Astrocyte (in vitro differentiated cells and primary cell): ENCODE measurements at regions not wholly inside any gene's neighbourhood (a gene's known extent, or its start where the extent isn't known, plus 50 kb on each side); places are given as distances from the start of the nearest gene placed in this dataset.

Source experiments
- DNase-seq: peaks from one replicate; pipeline ENCODE4 v3.0.0-alpha.2; 2010; ENCODE audit warnings: low read depth
- FAIRE-seq: peaks from 2 replicates; lab custom pipeline; 2011; peaks lifted over from hg19 to GRCh38; lab: Jason Lieb, UNC
- H2AFZ ChIP-seq: 2 replicates; pipeline ENCODE4 v1.6.0; 2012; ENCODE audit warnings: low read depth, low read length, inconsistent platforms
- H3K27ac ChIP-seq: 2 replicates; pipeline ENCODE4 v1.5.1; 2011; ENCODE audit warnings: low read depth, low read length, inconsistent platforms
- H3K27me3 ChIP-seq: 2 replicates; pipeline ENCODE4 v1.6.0; 2011; ENCODE audit warnings: low read length, inconsistent platforms; ENCODE audit not compliant: insufficient read depth
- H3K36me3 ChIP-seq: 2 replicates; pipeline ENCODE4 v1.5.1; 2011; ENCODE audit warnings: low read length, inconsistent platforms; ENCODE audit not compliant: insufficient read depth
- H3K4me1 ChIP-seq: 2 replicates; pipeline ENCODE4 v1.5.1; 2011; ENCODE audit warnings: low read length, inconsistent platforms; ENCODE audit not compliant: insufficient read depth
- H3K4me2 ChIP-seq: 2 replicates; pipeline ENCODE4 v1.6.0; 2012; ENCODE audit warnings: low read length, inconsistent platforms
- H3K4me3 ChIP-seq: 2 replicates; pipeline ENCODE4 v1.5.1; 2011; ENCODE audit warnings: low read depth, mild to moderate bottlenecking, low read length, inconsistent platforms; ENCODE audit not compliant: insufficient read depth
- H3K79me2 ChIP-seq: 2 replicates; pipeline ENCODE4 v1.6.0; 2012; ENCODE audit warnings: mild to moderate bottlenecking, low read length, inconsistent platforms; ENCODE audit not compliant: insufficient read depth
- H3K9ac ChIP-seq: 2 replicates; pipeline ENCODE4 v1.6.0; 2012; ENCODE audit warnings: mild to moderate bottlenecking, low read length, inconsistent platforms
- H3K9me3 ChIP-seq: 2 replicates; pipeline ENCODE4 v1.5.1; 2012; ENCODE audit warnings: low read depth, mild to moderate bottlenecking, low read length, inconsistent platforms; ENCODE audit not compliant: insufficient read depth
- H4K20me1 ChIP-seq: 2 replicates; pipeline ENCODE4 v1.6.0; 2012; ENCODE audit warnings: low read length, inconsistent platforms; ENCODE audit not compliant: insufficient read depth
- H3K27ac Mint-ChIP-seq: one replicate; pipeline ENCODE4 v1.8.0; 2021; ENCODE audit warnings: mild to moderate bottlenecking, mixed read lengths; ENCODE audit not compliant: unreplicated experiment
- H3K27me3 Mint-ChIP-seq: one replicate; pipeline ENCODE4 v1.8.0; 2021; ENCODE audit warnings: low read depth, mixed read lengths; ENCODE audit not compliant: unreplicated experiment
- H3K36me3 Mint-ChIP-seq: one replicate; pipeline ENCODE4 v1.8.0; 2021; ENCODE audit warnings: low read depth, mixed read lengths; ENCODE audit not compliant: unreplicated experiment
- H3K4me1 Mint-ChIP-seq: one replicate; pipeline ENCODE4 v1.8.0; 2021; ENCODE audit warnings: low read depth, mixed read lengths; ENCODE audit not compliant: unreplicated experiment
- H3K4me3 Mint-ChIP-seq: one replicate; pipeline ENCODE4 v1.8.0; 2021; ENCODE audit warnings: mild to moderate bottlenecking, moderate library complexity, mixed read lengths; ENCODE audit not compliant: unreplicated experiment
- H3K9me3 Mint-ChIP-seq: one replicate; pipeline ENCODE4 v1.8.0; 2021; ENCODE audit warnings: mild to moderate bottlenecking, mixed read lengths; ENCODE audit not compliant: unreplicated experiment
- CTCF ChIP-seq: IDR thresholded peaks from 2 replicates; pipeline ENCODE4 v1.5.1; 2011; ENCODE audit warnings: low read depth, mild to moderate bottlenecking, inconsistent platforms, low read length, moderate library complexity; ENCODE audit not compliant: insufficient read depth
- EZH2 ChIP-seq: IDR thresholded peaks from 2 replicates; pipeline ENCODE4 v1.6.1; 2012; ENCODE audit warnings: mild to moderate bottlenecking, low read length, inconsistent platforms; ENCODE audit not compliant: insufficient read depth

DNA sequence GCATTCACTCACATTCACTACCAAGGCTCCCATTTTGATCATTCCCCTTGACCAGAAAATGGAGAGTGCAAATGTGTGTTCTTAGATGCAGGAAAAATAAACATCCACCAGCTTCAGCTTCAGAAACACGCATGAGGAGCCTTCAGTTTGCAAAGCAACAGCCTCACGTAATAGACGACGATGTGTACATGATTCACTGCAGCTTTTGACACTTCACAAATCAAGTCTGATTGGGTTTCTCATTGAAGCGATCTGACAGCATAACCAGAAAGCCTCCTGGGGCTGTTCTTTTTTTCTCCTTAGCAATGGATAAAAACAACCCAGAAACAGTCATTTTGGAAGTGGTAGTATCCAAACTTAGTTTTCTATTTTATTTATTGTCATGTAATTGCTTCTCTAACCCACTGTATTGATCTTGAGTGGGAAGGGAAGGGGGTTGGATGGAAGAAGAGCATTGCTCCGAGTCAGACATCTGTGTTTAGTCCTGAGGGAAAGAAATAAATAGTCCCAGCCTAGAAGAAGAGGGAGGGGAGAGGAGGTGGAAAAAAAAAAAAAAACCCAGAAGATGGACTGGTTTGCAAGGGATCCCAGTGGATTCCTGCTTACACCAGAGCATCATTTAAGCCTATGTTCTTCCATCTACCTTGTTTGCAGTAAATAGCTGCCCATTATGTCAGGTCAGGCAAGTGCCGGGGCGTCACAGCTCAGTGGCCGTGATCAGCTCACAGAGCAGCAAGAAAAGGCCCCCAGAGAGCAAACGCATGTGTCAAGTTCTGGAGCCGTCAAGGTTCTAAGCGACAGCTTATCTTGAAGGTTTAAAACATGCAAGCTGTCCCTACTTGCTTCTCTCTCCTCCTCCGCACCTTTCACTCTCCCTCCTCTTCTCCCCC, 190.2 kb upstream of the SNX2 start:
- H3K27ac ChIP-seq: no peak overlapping the region
- DNase-seq (no peak), FAIRE-seq (no peak)
- H2AFZ ChIP-seq: no peak overlapping the region
- no peak overlapping the region for H3K9ac ChIP-seq
- peaks cover 4% of the 10 kb centered on the region for H3K4me1 ChIP-seq
- H4K20me1 ChIP-seq: no peaks in the 10 kb centered on the region
- H3K36me3 Mint-ChIP-seq: no peaks in the 10 kb centered on the region
- H3K4me2 ChIP-seq: no peak overlapping the region
- H3K27me3 Mint-ChIP-seq: peaks cover 1% of the 10 kb centered on the region
- no peak overlapping the region for H3K4me3 ChIP-seq
- H3K27ac Mint-ChIP-seq: no peak overlapping the region
- no peaks in the 10 kb centered on the region for H3K27me3 ChIP-seq
- H3K9me3 Mint-ChIP-seq: no peaks in the 10 kb centered on the region
- no peak overlapping the region for H3K4me3 Mint-ChIP-seq
- no peaks in the 10 kb centered on the region for H3K9me3 ChIP-seq
- H3K36me3 ChIP-seq: no peaks in the 10 kb centered on the region
- peaks cover 10% of the 10 kb centered on the region for H3K4me1 Mint-ChIP-seq
- TF ChIP-seq CTCF: no peak
- no peak for TF ChIP-seq EZH2
- no peaks in the 10 kb centered on the region for H3K79me2 ChIP-seq

GRCh38 chr5:122585371-122585770, 189.5 kb upstream of the SNX2 start:
- no peaks in the 10 kb centered on the region for H3K36me3 Mint-ChIP-seq
- no peaks in the 10 kb centered on the region for H3K27me3 Mint-ChIP-seq
- H3K4me3 ChIP-seq: no peak overlapping the region
- no peaks in the 10 kb centered on the region for H3K9me3 Mint-ChIP-seq
- no peak overlapping the region for H3K9ac ChIP-seq
- FAIRE-seq (no peak), DNase-seq (no peak)
- H3K4me3 Mint-ChIP-seq: no peak overlapping the region
- peaks cover 4% of the 10 kb centered on the region for H3K4me1 ChIP-seq
- no peaks in the 10 kb centered on the region for H3K79me2 ChIP-seq
- H3K9me3 ChIP-seq: no peaks in the 10 kb centered on the region
- H2AFZ ChIP-seq: no peak overlapping the region
- no peaks in the 10 kb centered on the region for H3K36me3 ChIP-seq
- no peak overlapping the region for H3K27ac Mint-ChIP-seq
- H3K4me2 ChIP-seq: no peak overlapping the region
- no peaks in the 10 kb centered on the region for H3K27me3 ChIP-seq
- no peaks in the 10 kb centered on the region for H4K20me1 ChIP-seq
- TF ChIP-seq CTCF: no peak
- no peak for TF ChIP-seq EZH2
- peaks cover 10% of the 10 kb centered on the region for H3K4me1 Mint-ChIP-seq
- H3K27ac ChIP-seq: no peak overlapping the region

DNA sequence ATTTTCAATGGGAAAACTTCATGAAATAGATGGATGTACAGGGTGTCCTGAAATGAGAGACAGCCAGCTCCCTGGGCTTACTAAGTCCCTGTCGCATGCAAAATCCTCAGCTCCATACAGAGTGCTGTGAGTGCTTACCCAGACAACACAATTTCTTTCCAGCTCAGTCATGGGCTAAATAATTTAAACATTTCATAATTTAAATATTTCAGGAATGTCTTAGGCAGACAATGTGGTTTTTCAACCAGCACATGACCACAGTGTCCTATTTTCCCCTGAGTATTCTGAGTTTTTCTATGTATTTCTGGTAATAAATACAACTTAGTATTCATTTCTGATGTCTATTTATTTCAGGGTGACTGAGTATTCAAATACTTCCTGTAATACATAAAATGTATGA, 188.5 kb upstream of the SNX2 start:
- Histone ChIP-seq H3K4me1 (peaks cover 4% of the 10 kb centered on the region), H2AFZ (no peak overlapping the region), H3K4me3 (no peak overlapping the region), H3K9ac (no peak overlapping the region), H3K36me3 (no peaks in the 10 kb centered on the region), H3K27ac (peak overlapping the region; percentile 21), H3K79me2 (no peaks in the 10 kb centered on the region), H4K20me1 (no peaks in the 10 kb centered on the region), H3K4me2 (peak overlapping the region; percentile 35), H3K9me3 (no peaks in the 10 kb centered on the region), H3K27me3 (no peaks in the 10 kb centered on the region)
- TF ChIP-seq CTCF: no peak
- no peak for TF ChIP-seq EZH2
- Mint-ChIP-seq H3K4me3 (no peak overlapping the region), H3K27me3 (no peaks in the 10 kb centered on the region), H3K27ac (peak overlapping the region; percentile 63), H3K36me3 (no peaks in the 10 kb centered on the region), H3K4me1 (peaks cover 10% of the 10 kb centered on the region), H3K9me3 (no peaks in the 10 kb centered on the region)
- peak; percentile 58 for DNase-seq
- no peak for FAIRE-seq
